Kidney (tissue), 13 donors: ENCODE measurements at regions not wholly inside any gene's neighbourhood (a gene's known extent, or its start where the extent isn't known, plus 50 kb on each side); places are given as distances from the start of the nearest gene placed in this dataset.

ENCODE experiments used
- DNase-seq, 5 donors: peaks; one replicate each; pipeline ENCODE4 v3.0.0-alpha.2; 2013 to 2020
- FAIRE-seq: peaks from 2 replicates; lab custom pipeline; 2012; peaks lifted over from hg19 to GRCh38; lab: Jason Lieb, UNC
- H3K27ac ChIP-seq, 2 donors: one replicate each; pipeline ENCODE4 v1.7.0; 2013; ENCODE audit warnings: low read depth in 2 of 2, low read length in 2 of 2, inconsistent platforms in 1 of 2
- H3K27me3 ChIP-seq: one replicate; pipeline ENCODE4 v1.7.1; 2013; ENCODE audit warnings: low read length, inconsistent platforms; ENCODE audit not compliant: control insufficient read depth, insufficient read depth
- H3K36me3 ChIP-seq, 3 donors: one replicate each; pipeline versions ENCODE4 v1.7.0 to v1.7.1; 2013; ENCODE audit warnings: low read length in 3 of 3, control low read depth in 1 of 3, inconsistent platforms in 1 of 3; ENCODE audit not compliant: insufficient read depth in 3 of 3, control insufficient read depth in 2 of 3
- H3K4me1 ChIP-seq, 3 donors: one replicate each; pipeline versions ENCODE4 v1.7.0 to v1.7.1; 2013; ENCODE audit warnings: low read length in 3 of 3, inconsistent platforms in 1 of 3, low read depth in 1 of 3; ENCODE audit not compliant: control insufficient read depth in 2 of 3, insufficient read depth in 2 of 3
- H3K4me3 ChIP-seq, 3 donors: one replicate each; pipeline versions ENCODE4 v1.7.0 to v1.8.1; 2013; ENCODE audit warnings: low read length in 3 of 3, control low read depth in 1 of 3, inconsistent platforms in 1 of 3
- H3K9ac ChIP-seq, 3 donors: one replicate each; pipeline versions ENCODE4 v1.7.0 to v1.7.1; 2013; ENCODE audit warnings: low read length in 3 of 3, control low read depth in 1 of 3, inconsistent platforms in 1 of 3
- H3K9me3 ChIP-seq, 3 donors: one replicate each; pipeline versions ENCODE4 v1.7.0 to v1.7.1; 2013; ENCODE audit warnings: low read length in 3 of 3, control low read depth in 1 of 3, inconsistent platforms in 1 of 3; ENCODE audit not compliant: control insufficient read depth in 2 of 3, insufficient read depth in 1 of 3
- intact Hi-C: fragments of 100-400 bp; cut with DNase I; formaldehyde crosslinking; loops from one replicate; pipeline ENCODE4 v1.11.1; 2022
- TF ChIP-seq, protein P1 (sequence below): IDR thresholded peaks from 3 replicates; pipeline ENCODE4 v1.5.1; 2012; ENCODE audit warnings: mild to moderate bottlenecking, moderate library complexity, borderline replicate concordance; ENCODE audit not compliant: insufficient read depth; ENCODE audit errors: extremely low read depth
- donor health status: control.
- donor health status: control.
- donor health status: control.
- donor health status: control.
- donor health status: control.
- donor health status: DM: yes; HTN: yes; CAD: no.
- donor health status: Normal renal cell carcinoma (clear cell type).

- Histone ChIP-seq H3K9me3 (no peaks in the 10 kb centered on the region), H3K36me3 (no peaks in the 10 kb centered on the region), H3K4me1 (no peaks in the 10 kb centered on the region), H3K27me3 (no peaks in the 10 kb centered on the region), H3K9ac (no peak overlapping the region), H3K4me3 (no peak overlapping the region), H3K27ac (no peak overlapping the region)
- intact Hi-C loops = no loop called here
- TF ChIP-seq, protein P1, sequence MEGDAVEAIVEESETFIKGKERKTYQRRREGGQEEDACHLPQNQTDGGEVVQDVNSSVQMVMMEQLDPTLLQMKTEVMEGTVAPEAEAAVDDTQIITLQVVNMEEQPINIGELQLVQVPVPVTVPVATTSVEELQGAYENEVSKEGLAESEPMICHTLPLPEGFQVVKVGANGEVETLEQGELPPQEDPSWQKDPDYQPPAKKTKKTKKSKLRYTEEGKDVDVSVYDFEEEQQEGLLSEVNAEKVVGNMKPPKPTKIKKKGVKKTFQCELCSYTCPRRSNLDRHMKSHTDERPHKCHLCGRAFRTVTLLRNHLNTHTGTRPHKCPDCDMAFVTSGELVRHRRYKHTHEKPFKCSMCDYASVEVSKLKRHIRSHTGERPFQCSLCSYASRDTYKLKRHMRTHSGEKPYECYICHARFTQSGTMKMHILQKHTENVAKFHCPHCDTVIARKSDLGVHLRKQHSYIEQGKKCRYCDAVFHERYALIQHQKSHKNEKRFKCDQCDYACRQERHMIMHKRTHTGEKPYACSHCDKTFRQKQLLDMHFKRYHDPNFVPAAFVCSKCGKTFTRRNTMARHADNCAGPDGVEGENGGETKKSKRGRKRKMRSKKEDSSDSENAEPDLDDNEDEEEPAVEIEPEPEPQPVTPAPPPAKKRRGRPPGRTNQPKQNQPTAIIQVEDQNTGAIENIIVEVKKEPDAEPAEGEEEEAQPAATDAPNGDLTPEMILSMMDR = no peak
- no peak for FAIRE-seq
- DNase-seq = no peak
These were observed 79.0 kb upstream of the DAP start for GRCh38 chr5:10839916-10840599.

DNA sequence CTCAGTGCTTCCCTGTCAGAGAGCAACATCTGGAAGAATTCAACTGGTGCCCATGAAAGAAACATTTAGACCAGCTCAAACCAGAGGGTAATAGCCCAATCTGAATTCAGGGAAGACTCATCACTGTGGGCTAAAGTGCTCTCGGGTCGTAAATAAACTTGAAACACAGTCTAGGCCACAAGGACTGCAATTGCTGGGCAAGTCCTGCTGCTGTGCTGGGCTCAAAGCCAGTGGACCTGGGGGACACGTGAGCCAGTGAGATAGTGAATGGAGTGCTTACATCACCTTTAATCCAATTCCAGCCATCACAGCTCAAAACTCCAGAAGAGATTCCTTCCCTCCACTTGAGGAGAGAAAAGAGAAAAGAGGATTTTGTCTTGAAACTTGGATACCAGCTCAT is 78.1 kb upstream of the DAP start:
- no peak for FAIRE-seq
- no peaks in the 10 kb centered on the region for H3K9me3 ChIP-seq
- no peak overlapping the region for H3K4me3 ChIP-seq
- no peak for DNase-seq
- no peak overlapping the region for H3K9ac ChIP-seq
- intact Hi-C loops = no loop called here
- H3K27ac ChIP-seq = no peak overlapping the region
- H3K27me3 ChIP-seq = no peaks in the 10 kb centered on the region
- no peaks in the 10 kb centered on the region for H3K4me1 ChIP-seq
- H3K36me3 ChIP-seq = no peaks in the 10 kb centered on the region
- TF ChIP-seq, protein P1 = no peak

GRCh38 chr5:10838038-10838437 is 77.0 kb upstream of the DAP start:
- no peak overlapping the region for H3K4me3 ChIP-seq
- H3K9ac ChIP-seq = no peak overlapping the region
- DNase-seq (no peak), FAIRE-seq (no peak)
- TF ChIP-seq, protein P1 = no peak
- no peaks in the 10 kb centered on the region for H3K27me3 ChIP-seq
- H3K36me3 ChIP-seq = no peaks in the 10 kb centered on the region
- no peaks in the 10 kb centered on the region for H3K9me3 ChIP-seq
- H3K4me1 ChIP-seq = no peaks in the 10 kb centered on the region
- H3K27ac ChIP-seq = no peak overlapping the region
- intact Hi-C loops = no loop called here

GRCh38 chr5:10836986-10837385 is 76.0 kb upstream of the DAP start:
- TF ChIP-seq, protein P1 = no peak
- Histone ChIP-seq H3K9me3 (no peaks in the 10 kb centered on the region), H3K27me3 (no peaks in the 10 kb centered on the region), H3K36me3 (no peaks in the 10 kb centered on the region), H3K4me3 (no peak overlapping the region), H3K9ac (no peak overlapping the region), H3K4me1 (no peaks in the 10 kb centered on the region), H3K27ac (no peak overlapping the region)
- FAIRE-seq (no peak), DNase-seq (no peak)
- intact Hi-C loops = no loop called here
